Hepatocyte (in vitro differentiated cells): ENCODE measurements at regions not wholly inside any gene's neighbourhood (a gene's known extent, or its start where the extent isn't known, plus 50 kb on each side); places are given as distances from the start of the nearest gene placed in this dataset.

Experiments used
- DNase-seq: peaks from one replicate; pipeline ENCODE4 v3.0.0-alpha.2; 2016; ENCODE audit warnings: low spot score
- H2AFZ ChIP-seq: fragments of 200-600 bp; sonication (generic); 2 replicates; pipeline ENCODE4 v1.6.0; 2016; ENCODE audit warnings: antibody characterized with exemption, mild to moderate bottlenecking
- H3K27ac ChIP-seq: fragments of 200-600 bp; sonication (generic); 2 replicates; pipeline ENCODE4 v1.5.1; 2016; ENCODE audit warnings: mild to moderate bottlenecking
- H3K27me3 ChIP-seq: fragments of 200-600 bp; sonication (generic); 2 replicates; pipeline ENCODE4 v1.6.1; 2016
- H3K36me3 ChIP-seq: fragments of 200-600 bp; sonication (generic); replicated peaks from 2 replicates; pipeline ENCODE4 v1.5.1; 2016; ENCODE audit warnings: low read depth; ENCODE audit not compliant: insufficient read depth
- H3K4me1 ChIP-seq: fragments of 200-600 bp; sonication (generic); 2 replicates; pipeline ENCODE4 v1.5.1; 2016; ENCODE audit warnings: mild to moderate bottlenecking, moderate library complexity; ENCODE audit not compliant: insufficient read depth
- H3K4me2 ChIP-seq: fragments of 200-600 bp; sonication (generic); 2 replicates; pipeline ENCODE4 v1.6.0; 2016
- H3K4me3 ChIP-seq: fragments of 200-600 bp; sonication (generic); 2 replicates; pipeline ENCODE4 v1.5.1; 2016; ENCODE audit warnings: mild to moderate bottlenecking
- H3K79me2 ChIP-seq: fragments of 200-600 bp; sonication (generic); 2 replicates; pipeline ENCODE4 v1.6.0; 2017; ENCODE audit warnings: mild to moderate bottlenecking
- H3K9me2 ChIP-seq: fragments of 200-600 bp; sonication (generic); replicated peaks from 2 replicates; pipeline ENCODE4 v1.6.0; 2017; ENCODE audit warnings: mild to moderate bottlenecking; ENCODE audit not compliant: insufficient read depth
- H3K9me3 ChIP-seq: fragments of 200-600 bp; sonication (generic); 2 replicates; pipeline ENCODE4 v1.5.1; 2016; ENCODE audit warnings: low read depth, mild to moderate bottlenecking
- H4K20me1 ChIP-seq: fragments of 200-600 bp; sonication (generic); 2 replicates; pipeline ENCODE4 v1.6.0; 2016; ENCODE audit warnings: mild to moderate bottlenecking; ENCODE audit not compliant: insufficient read depth, poor library complexity, severe bottlenecking
- EZH2 ChIP-seq: fragments of 200-600 bp; sonication (generic); IDR thresholded peaks from 2 replicates; pipeline ENCODE4 v1.6.1; 2016; ENCODE audit warnings: antibody characterized with exemption, mild to moderate bottlenecking, borderline replicate concordance
- EZH2phosphoT487 ChIP-seq: fragments of 200-600 bp; sonication (generic); IDR thresholded peaks from one replicate; pipeline ENCODE4 v1.6.1; 2018; ENCODE audit warnings: antibody characterized with exemption, mild to moderate bottlenecking, low read depth, moderate library complexity; ENCODE audit not compliant: unreplicated experiment, severe bottlenecking
- WGBS: methylation state at CpG from one replicate; pipeline ENCODE4 v1.1.6; 2016; ENCODE audit warnings: low lambda C conversion rate; ENCODE audit errors: missing lambda C conversion rate; 5-methylcytosine and 5-hydroxymethylcytosine counted together
- TF ChIP-seq, protein P1 (sequence below): fragments of 200-600 bp; sonication (generic); IDR thresholded peaks from 2 replicates; pipeline ENCODE4 v1.5.1; 2016; ENCODE audit warnings: antibody characterized with exemption, mild to moderate bottlenecking; ENCODE audit not compliant: poor library complexity

DNA sequence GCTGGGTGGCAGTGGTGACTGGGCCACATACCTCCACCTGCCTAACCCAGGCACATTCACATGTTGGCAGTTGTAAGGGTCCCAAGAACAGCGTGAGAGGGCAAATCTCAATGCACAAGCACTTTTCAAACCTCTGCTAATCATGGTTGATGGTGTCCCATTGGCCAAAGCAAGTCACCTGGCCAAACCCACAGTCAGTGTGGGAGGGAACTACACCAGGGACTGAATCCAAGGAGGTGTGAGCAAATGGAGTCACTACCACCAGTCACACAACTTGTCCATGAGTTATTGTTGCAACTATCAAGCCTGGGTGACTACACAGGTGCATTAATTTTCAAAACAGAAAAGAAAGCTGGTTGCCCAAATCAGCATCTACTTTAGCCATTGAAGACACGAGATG, 260.1 kb downstream of the BCOR start:
- no peaks in the 10 kb centered on the region for H4K20me1 ChIP-seq
- H3K36me3 ChIP-seq, result no peaks in the 10 kb centered on the region
- H3K9me2 ChIP-seq, result no peaks in the 10 kb centered on the region
- no peak overlapping the region for H3K27ac ChIP-seq
- no peaks in the 10 kb centered on the region for H3K27me3 ChIP-seq
- H2AFZ ChIP-seq, result no peak overlapping the region
- H3K79me2 ChIP-seq, result no peaks in the 10 kb centered on the region
- H3K4me1 ChIP-seq, result no peaks in the 10 kb centered on the region
- no peaks in the 10 kb centered on the region for H3K9me3 ChIP-seq
- DNase-seq, result no peak
- WGBS, result 86% methylated on average over 2 of the region's 2 CpGs
- H3K4me2 ChIP-seq, result no peak overlapping the region
- no peak for TF ChIP-seq EZH2phosphoT487
- no peak for TF ChIP-seq EZH2
- TF ChIP-seq, protein P1, sequence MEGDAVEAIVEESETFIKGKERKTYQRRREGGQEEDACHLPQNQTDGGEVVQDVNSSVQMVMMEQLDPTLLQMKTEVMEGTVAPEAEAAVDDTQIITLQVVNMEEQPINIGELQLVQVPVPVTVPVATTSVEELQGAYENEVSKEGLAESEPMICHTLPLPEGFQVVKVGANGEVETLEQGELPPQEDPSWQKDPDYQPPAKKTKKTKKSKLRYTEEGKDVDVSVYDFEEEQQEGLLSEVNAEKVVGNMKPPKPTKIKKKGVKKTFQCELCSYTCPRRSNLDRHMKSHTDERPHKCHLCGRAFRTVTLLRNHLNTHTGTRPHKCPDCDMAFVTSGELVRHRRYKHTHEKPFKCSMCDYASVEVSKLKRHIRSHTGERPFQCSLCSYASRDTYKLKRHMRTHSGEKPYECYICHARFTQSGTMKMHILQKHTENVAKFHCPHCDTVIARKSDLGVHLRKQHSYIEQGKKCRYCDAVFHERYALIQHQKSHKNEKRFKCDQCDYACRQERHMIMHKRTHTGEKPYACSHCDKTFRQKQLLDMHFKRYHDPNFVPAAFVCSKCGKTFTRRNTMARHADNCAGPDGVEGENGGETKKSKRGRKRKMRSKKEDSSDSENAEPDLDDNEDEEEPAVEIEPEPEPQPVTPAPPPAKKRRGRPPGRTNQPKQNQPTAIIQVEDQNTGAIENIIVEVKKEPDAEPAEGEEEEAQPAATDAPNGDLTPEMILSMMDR, result no peak
- no peak overlapping the region for H3K4me3 ChIP-seq

DNA sequence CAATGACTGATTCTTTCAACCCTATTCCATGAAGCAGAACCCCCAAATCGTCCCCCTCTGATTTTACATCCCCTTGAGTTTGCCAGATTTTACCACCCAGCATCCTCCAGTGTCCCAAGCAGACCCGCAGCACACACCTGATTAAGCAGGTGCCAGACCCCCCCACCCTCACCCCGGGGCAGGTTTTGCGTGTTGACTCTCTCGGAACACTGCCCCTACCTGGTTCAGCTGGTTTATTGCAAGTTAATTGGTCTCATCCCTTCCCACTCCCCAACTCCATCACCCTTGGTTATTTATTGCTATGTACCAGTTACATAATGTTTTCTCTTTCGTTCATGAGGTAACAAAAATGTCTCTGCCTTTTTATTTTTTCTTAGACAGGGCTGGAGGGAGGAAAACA, 258.4 kb downstream of the BCOR start:
- Histone ChIP-seq H3K4me3 (no peak overlapping the region), H2AFZ (no peak overlapping the region), H3K9me3 (no peaks in the 10 kb centered on the region), H3K36me3 (no peaks in the 10 kb centered on the region), H3K27me3 (no peaks in the 10 kb centered on the region), H4K20me1 (no peaks in the 10 kb centered on the region), H3K4me1 (no peaks in the 10 kb centered on the region), H3K27ac (no peak overlapping the region), H3K79me2 (no peaks in the 10 kb centered on the region), H3K9me2 (no peaks in the 10 kb centered on the region), H3K4me2 (no peak overlapping the region)
- no peak for TF ChIP-seq EZH2
- TF ChIP-seq, protein P1, result no peak
- no peak for TF ChIP-seq EZH2phosphoT487
- no peak for DNase-seq
- 67% methylated on average over 6 of the region's 6 CpGs for WGBS

DNA sequence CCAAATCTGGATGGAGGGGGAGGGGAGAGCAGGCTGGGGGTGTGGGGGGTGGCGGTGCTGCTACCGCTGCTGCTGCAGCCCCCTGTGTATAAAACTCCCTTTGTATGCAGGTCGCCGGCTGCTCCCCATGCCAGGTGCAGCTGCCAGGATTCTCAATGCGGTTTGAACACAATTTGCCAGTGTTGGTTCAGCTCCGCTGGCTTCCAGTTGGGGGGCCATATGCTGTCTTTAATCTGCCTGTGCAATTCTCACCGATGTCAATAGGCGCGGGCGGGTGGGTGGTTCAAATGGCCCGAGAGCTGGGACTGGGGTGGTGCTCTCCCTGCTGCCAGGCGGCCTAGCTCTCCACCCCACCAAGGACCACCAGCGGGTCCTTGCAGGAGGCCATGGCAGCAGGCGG, 257.6 kb downstream of the BCOR start:
- Histone ChIP-seq H3K9me2 (no peaks in the 10 kb centered on the region), H3K4me2 (no peak overlapping the region), H2AFZ (no peak overlapping the region), H3K79me2 (no peaks in the 10 kb centered on the region), H3K4me3 (no peak overlapping the region), H3K9me3 (no peaks in the 10 kb centered on the region), H3K36me3 (no peaks in the 10 kb centered on the region), H3K27ac (no peak overlapping the region), H3K27me3 (no peaks in the 10 kb centered on the region), H3K4me1 (no peaks in the 10 kb centered on the region), H4K20me1 (no peaks in the 10 kb centered on the region)
- TF ChIP-seq EZH2, result no peak
- no peak for TF ChIP-seq EZH2phosphoT487
- TF ChIP-seq, protein P1, result no peak
- over 99% methylated on average over 13 of the region's 14 CpGs for WGBS
- DNase-seq, result no peak

DNA sequence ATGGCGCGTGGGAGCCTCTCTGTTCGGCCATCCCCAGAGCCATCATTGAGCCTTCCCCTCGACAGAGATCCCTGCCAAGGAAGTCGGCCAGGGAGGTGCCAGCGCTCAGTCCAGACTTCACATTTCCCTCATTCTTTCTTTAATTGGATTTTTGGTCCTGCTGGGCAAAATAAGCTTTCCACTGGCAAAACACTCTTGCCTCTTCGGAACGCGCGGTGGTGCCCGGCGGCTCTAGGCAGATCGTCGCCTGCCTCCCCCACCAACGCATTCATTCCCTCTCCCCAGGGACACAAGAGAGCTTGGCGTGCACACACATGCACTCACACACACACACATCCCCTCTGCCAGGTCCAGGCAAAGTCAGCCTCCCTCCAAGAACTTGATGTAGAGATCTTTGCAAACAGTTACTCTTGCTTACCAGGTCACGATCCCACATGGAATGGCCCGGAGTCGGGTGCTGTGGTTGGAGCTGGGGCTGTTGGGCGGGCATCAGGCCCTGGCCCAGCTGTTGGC, 257.1 kb downstream of the BCOR start:
- 93% methylated on average over 20 of the region's 20 CpGs for WGBS
- DNase-seq, result no peak
- no peaks in the 10 kb centered on the region for H3K9me3 ChIP-seq
- no peaks in the 10 kb centered on the region for H4K20me1 ChIP-seq
- no peaks in the 10 kb centered on the region for H3K27me3 ChIP-seq
- H3K79me2 ChIP-seq, result no peaks in the 10 kb centered on the region
- no peaks in the 10 kb centered on the region for H3K36me3 ChIP-seq
- H3K4me2 ChIP-seq, result no peak overlapping the region
- no peak overlapping the region for H3K4me3 ChIP-seq
- H3K4me1 ChIP-seq, result no peaks in the 10 kb centered on the region
- H3K9me2 ChIP-seq, result no peaks in the 10 kb centered on the region
- no peak overlapping the region for H3K27ac ChIP-seq
- TF ChIP-seq, protein P1, result no peak
- TF ChIP-seq EZH2 (no peak), EZH2phosphoT487 (no peak)
- H2AFZ ChIP-seq, result no peak overlapping the region
